ENCODE measurements at regions not wholly inside any gene's neighbourhood (a gene's known extent, or its start where the extent isn't known, plus 50 kb on each side); places are given as distances from the start of the nearest gene placed in this dataset.

GRCh38 chr1:229879746-229880145 lies 187.3 kb upstream of the GALNT2 start:
- Mint-ChIP-seq H3K9me3 (ENCODE audit: low read depth) (no peaks in the 10 kb centered on the region), H3K27me3 (peaks cover 50% of the 10 kb centered on the region), H3K4me3 (no peak overlapping the region), H3K36me3 (no peaks in the 10 kb centered on the region), H3K27ac (no peak overlapping the region), H3K4me1 (no peaks in the 10 kb centered on the region)
- DNase-seq (no peak), ATAC-seq (no peak)
- CTCF ChIA-PET: no interaction called here

- Mint-ChIP-seq H3K4me3 (no peak overlapping the region), H3K27ac (no peak overlapping the region), H3K4me1 (no peaks in the 10 kb centered on the region), H3K27me3 (peaks cover 50% of the 10 kb centered on the region), H3K9me3 (ENCODE audit: low read depth) (no peaks in the 10 kb centered on the region), H3K36me3 (no peaks in the 10 kb centered on the region)
- no peak for ATAC-seq
- DNase-seq: peak; percentile 36
- CTCF ChIA-PET: no interaction called here
Observed at GRCh38 chr1:229880271-229881170, 186.5 kb upstream of the GALNT2 start.

- no peak overlapping the region for H3K4me3 Mint-ChIP-seq
- ATAC-seq: no peak
- CTCF ChIA-PET: interaction anchor here (0.5 kb wide), 1 partner anchor 347 kb away, joined by 3 read pairs; no protein-coding TSS in a partner anchor
- H3K27me3 Mint-ChIP-seq: peaks cover 44% of the 10 kb centered on the region
- H3K36me3 Mint-ChIP-seq: no peaks in the 10 kb centered on the region
- no peaks in the 10 kb centered on the region for H3K4me1 Mint-ChIP-seq
- no peak for DNase-seq
- H3K27ac Mint-ChIP-seq: no peak overlapping the region
- H3K9me3 Mint-ChIP-seq (ENCODE audit: low read depth): no peaks in the 10 kb centered on the region
Observed at GRCh38 chr1:229882621-229883020, 184.4 kb upstream of the GALNT2 start.

GRCh38 chr1:229883504-229884200 lies 183.4 kb upstream of the GALNT2 start:
- CTCF ChIA-PET: no interaction called here
- no peak for DNase-seq
- no peak for ATAC-seq
- Mint-ChIP-seq H3K4me1 (no peaks in the 10 kb centered on the region), H3K27me3 (peaks cover 44% of the 10 kb centered on the region), H3K9me3 (ENCODE audit: low read depth) (no peaks in the 10 kb centered on the region), H3K27ac (no peak overlapping the region), H3K36me3 (no peaks in the 10 kb centered on the region), H3K4me3 (no peak overlapping the region)

- CTCF ChIA-PET: no interaction called here
- Mint-ChIP-seq H3K9me3 (ENCODE audit: low read depth) (no peaks in the 10 kb centered on the region), H3K27me3 (peaks cover 38% of the 10 kb centered on the region), H3K27ac (no peak overlapping the region), H3K4me1 (no peaks in the 10 kb centered on the region), H3K4me3 (no peak overlapping the region), H3K36me3 (no peaks in the 10 kb centered on the region)
- ATAC-seq (no peak), DNase-seq (no peak)
Observed at GRCh38 chr1:229884765-229885164, 182.3 kb upstream of the GALNT2 start.

- H3K27ac Mint-ChIP-seq: no peak overlapping the region
- H3K4me1 Mint-ChIP-seq: no peaks in the 10 kb centered on the region
- CTCF ChIA-PET: no interaction called here
- no peaks in the 10 kb centered on the region for H3K36me3 Mint-ChIP-seq
- ATAC-seq (no peak), DNase-seq (no peak)
- no peaks in the 10 kb centered on the region for H3K9me3 Mint-ChIP-seq (ENCODE audit: low read depth)
- no peak overlapping the region for H3K4me3 Mint-ChIP-seq
- H3K27me3 Mint-ChIP-seq: peaks cover 39% of the 10 kb centered on the region
Observed at GRCh38 chr1:229885568-229886495, 181.2 kb upstream of the GALNT2 start.

- ATAC-seq (no peak), DNase-seq (no peak)
- Mint-ChIP-seq H3K27me3 (peaks cover 36% of the 10 kb centered on the region), H3K27ac (no peak overlapping the region), H3K4me1 (no peaks in the 10 kb centered on the region), H3K9me3 (ENCODE audit: low read depth) (no peaks in the 10 kb centered on the region), H3K4me3 (no peak overlapping the region), H3K36me3 (no peaks in the 10 kb centered on the region)
- CTCF ChIA-PET: no interaction called here
Observed at GRCh38 chr1:229886636-229887035, 180.4 kb upstream of the GALNT2 start.

- no peak for DNase-seq
- H3K4me3 Mint-ChIP-seq: no peak overlapping the region
- H3K27me3 Mint-ChIP-seq: peaks cover 38% of the 10 kb centered on the region
- ATAC-seq: no peak
- H3K9me3 Mint-ChIP-seq (ENCODE audit: low read depth): no peaks in the 10 kb centered on the region
- no peak overlapping the region for H3K27ac Mint-ChIP-seq
- no peaks in the 10 kb centered on the region for H3K36me3 Mint-ChIP-seq
- H3K4me1 Mint-ChIP-seq: no peaks in the 10 kb centered on the region
- CTCF ChIA-PET: interaction anchor here (0.9 kb wide), 1 partner anchor 12 kb away, joined by 3 read pairs; no protein-coding TSS in a partner anchor
Observed at GRCh38 chr1:229887043-229887822, 179.8 kb upstream of the GALNT2 start.

GRCh38 chr1:229888157-229888556 lies 178.9 kb upstream of the GALNT2 start:
- CTCF ChIA-PET: no interaction called here

GRCh38 chr1:229888561-229889001 lies 178.5 kb upstream of the GALNT2 start:
- no peaks in the 10 kb centered on the region for H3K9me3 Mint-ChIP-seq (ENCODE audit: low read depth)
- no peaks in the 10 kb centered on the region for H3K4me1 Mint-ChIP-seq
- DNase-seq: no peak
- peaks cover 37% of the 10 kb centered on the region for H3K27me3 Mint-ChIP-seq
- H3K4me3 Mint-ChIP-seq: no peak overlapping the region
- CTCF ChIA-PET: no interaction called here
- no peaks in the 10 kb centered on the region for H3K36me3 Mint-ChIP-seq
- no peak for ATAC-seq
- H3K27ac Mint-ChIP-seq: no peak overlapping the region

More at GRCh38 chr1:229888157-229888556, 178.9 kb upstream of the GALNT2 start:
- DNase-seq (no peak), ATAC-seq (no peak)
- Mint-ChIP-seq H3K27ac (no peak overlapping the region), H3K27me3 (peaks cover 38% of the 10 kb centered on the region), H3K9me3 (ENCODE audit: low read depth) (no peaks in the 10 kb centered on the region), H3K36me3 (no peaks in the 10 kb centered on the region), H3K4me3 (no peak overlapping the region), H3K4me1 (no peaks in the 10 kb centered on the region)

GRCh38 chr1:229889031-229889517 lies 178.0 kb upstream of the GALNT2 start:
- Mint-ChIP-seq H3K36me3 (no peaks in the 10 kb centered on the region), H3K4me3 (no peak overlapping the region), H3K27me3 (peaks cover 33% of the 10 kb centered on the region), H3K27ac (no peak overlapping the region), H3K9me3 (ENCODE audit: low read depth) (no peaks in the 10 kb centered on the region), H3K4me1 (no peaks in the 10 kb centered on the region)
- DNase-seq (no peak), ATAC-seq (no peak)
- CTCF ChIA-PET: no interaction called here

- no peaks in the 10 kb centered on the region for H3K36me3 Mint-ChIP-seq
- ATAC-seq (no peak), DNase-seq (no peak)
- no peaks in the 10 kb centered on the region for H3K9me3 Mint-ChIP-seq (ENCODE audit: low read depth)
- H3K27me3 Mint-ChIP-seq: peaks cover 43% of the 10 kb centered on the region
- H3K4me1 Mint-ChIP-seq: no peaks in the 10 kb centered on the region
- H3K27ac Mint-ChIP-seq: no peak overlapping the region
- no peak overlapping the region for H3K4me3 Mint-ChIP-seq
- CTCF ChIA-PET: no interaction called here
Observed at GRCh38 chr1:229891227-229891626, 175.8 kb upstream of the GALNT2 start.

Data from activated CD8-positive, alpha-beta memory T cell treated with anti-CD3 and anti-CD28 coated beads, Interleukin-2, amount 10 ng/mL, durations not matched to agents 7 days and 5 days (primary cell).